Testis (tissue), 2 donors: ENCODE measurements at regions not wholly inside any gene's neighbourhood (a gene's known extent, or its start where the extent isn't known, plus 50 kb on each side); places are given as distances from the start of the nearest gene placed in this dataset.

Experiments
- DNase-seq: peaks from one replicate; pipeline ENCODE4 v3.0.0-alpha.2; 2019
- H3K27ac ChIP-seq, 2 donors: fragments of 200-600 bp; sonication (generic); one replicate each; pipeline ENCODE4 v1.5.1; 2019
- H3K27me3 ChIP-seq: fragments of 200-600 bp; sonication (generic); one replicate; pipeline ENCODE4 v1.5.1; 2019
- H3K36me3 ChIP-seq: fragments of 200-600 bp; sonication (generic); one replicate; pipeline ENCODE4 v1.5.1; 2017; ENCODE audit warnings: low read depth; ENCODE audit errors: missing control alignments
- H3K4me1 ChIP-seq: fragments of 200-600 bp; sonication (generic); one replicate; pipeline ENCODE4 v1.5.1; 2019
- H3K4me3 ChIP-seq, 2 donors: fragments of 200-600 bp; sonication (generic); one replicate each; pipeline ENCODE4 v1.5.1; 2017 to 2019
- H3K9me3 ChIP-seq: fragments of 200-600 bp; sonication (generic); one replicate; pipeline ENCODE4 v1.5.1; 2017
- CTCF ChIP-seq, 3 experiments: fragments of 450-650 bp in 2 of 3; fragments of 200-600 bp in 1 of 3; sonication (generic) in 1 of 3; IDR thresholded peaks; one replicate each; pipeline ENCODE4 v1.5.1; 2016 to 2019; ENCODE audit warnings: antibody characterized with exemption in 3 of 3, mild to moderate bottlenecking in 2 of 3, moderate library complexity in 1 of 3
- POLR2A ChIP-seq: fragments of 450-650 bp; IDR thresholded peaks from one replicate; pipeline ENCODE4 v1.6.1; 2017; ENCODE audit warnings: antibody characterized with exemption, mild to moderate bottlenecking, moderate library complexity
- WGBS, 2 donors: methylation state at CpG; one replicate each; pipeline ENCODE4 v1.1.5; 2018; 5-methylcytosine and 5-hydroxymethylcytosine counted together
- intact Hi-C: fragments of 100-400 bp; cut with DNase I; formaldehyde crosslinking; loops from one replicate; pipeline ENCODE4 v1.15.1; 2023; ENCODE audit warnings: low total_unique reads

GRCh38 chr6:166693880-166694279 lies 66.8 kb upstream of the RPS6KA2 start:
- no peak for DNase-seq
- no peaks in the 10 kb centered on the region for H3K36me3 ChIP-seq
- intact Hi-C loops = no loop called here
- H3K27me3 ChIP-seq = no peaks in the 10 kb centered on the region
- H3K4me1 ChIP-seq = no peaks in the 10 kb centered on the region
- no peaks in the 10 kb centered on the region for H3K9me3 ChIP-seq
- no peak overlapping the region for H3K27ac ChIP-seq
- no peak overlapping the region for H3K4me3 ChIP-seq
- 82 to 91% methylated on average over 7 of the region's 7 CpGs for whole genome bisulfite sequencing, 2 donors
- TF ChIP-seq CTCF (IDR thresholded peaks at IDR 0.05) (no peak), POLR2A (no peak)

- TF ChIP-seq POLR2A (no peak), CTCF (IDR thresholded peaks at IDR 0.05) (no peak)
- Histone ChIP-seq H3K27ac (no peak overlapping the region), H3K9me3 (no peaks in the 10 kb centered on the region), H3K4me3 (no peak overlapping the region), H3K36me3 (no peaks in the 10 kb centered on the region), H3K4me1 (no peaks in the 10 kb centered on the region), H3K27me3 (no peaks in the 10 kb centered on the region)
- intact Hi-C loops = no loop called here
- no peak for DNase-seq
- WGBS, 2 donors = 80 to 81% methylated on average over 12 of the region's 12 CpGs
Observed at GRCh38 chr6:166692723-166693302, 65.8 kb upstream of the RPS6KA2 start.

- H3K27ac ChIP-seq = no peak overlapping the region
- WGBS, 2 donors = 69 to 73% methylated on average over 7 of the region's 7 CpGs
- TF ChIP-seq POLR2A (no peak), CTCF (IDR thresholded peaks at IDR 0.05) (no peak)
- no peak overlapping the region for H3K4me3 ChIP-seq
- no peaks in the 10 kb centered on the region for H3K27me3 ChIP-seq
- no peaks in the 10 kb centered on the region for H3K9me3 ChIP-seq
- no peaks in the 10 kb centered on the region for H3K4me1 ChIP-seq
- no peak for DNase-seq
- intact Hi-C loops = no loop called here
- H3K36me3 ChIP-seq = no peaks in the 10 kb centered on the region
Observed at GRCh38 chr6:166691746-166692145, 64.7 kb upstream of the RPS6KA2 start.

GRCh38 chr6:166691199-166691598 lies 64.1 kb upstream of the RPS6KA2 start:
- Histone ChIP-seq H3K36me3 (no peaks in the 10 kb centered on the region), H3K9me3 (no peaks in the 10 kb centered on the region), H3K4me3 (no peak overlapping the region), H3K27ac (no peak overlapping the region), H3K4me1 (no peaks in the 10 kb centered on the region), H3K27me3 (no peaks in the 10 kb centered on the region)
- DNase-seq = no peak
- 64 to 66% methylated on average over 10 of the region's 10 CpGs for WGBS, 2 donors
- intact Hi-C loops = no loop called here
- TF ChIP-seq CTCF (IDR thresholded peaks at IDR 0.05) = no peak
- TF ChIP-seq POLR2A = no peak

- TF ChIP-seq CTCF (IDR thresholded peaks at IDR 0.05) (no peak), POLR2A (no peak)
- Histone ChIP-seq H3K4me1 (no peaks in the 10 kb centered on the region), H3K27me3 (no peaks in the 10 kb centered on the region), H3K9me3 (no peaks in the 10 kb centered on the region), H3K4me3 (no peak overlapping the region), H3K36me3 (no peaks in the 10 kb centered on the region), H3K27ac (no peak overlapping the region)
- WGBS, 2 donors = 93 to 98% methylated on average over 5 to 8 of the region's 8 CpGs
- no peak for DNase-seq
- intact Hi-C loops = no loop called here
Observed at GRCh38 chr6:166689687-166690086, 62.6 kb upstream of the RPS6KA2 start.
